ENCODE measurements at regions not wholly inside any gene's neighbourhood (a gene's known extent, or its start where the extent isn't known, plus 50 kb on each side); places are given as distances from the start of the nearest gene placed in this dataset.

DNA sequence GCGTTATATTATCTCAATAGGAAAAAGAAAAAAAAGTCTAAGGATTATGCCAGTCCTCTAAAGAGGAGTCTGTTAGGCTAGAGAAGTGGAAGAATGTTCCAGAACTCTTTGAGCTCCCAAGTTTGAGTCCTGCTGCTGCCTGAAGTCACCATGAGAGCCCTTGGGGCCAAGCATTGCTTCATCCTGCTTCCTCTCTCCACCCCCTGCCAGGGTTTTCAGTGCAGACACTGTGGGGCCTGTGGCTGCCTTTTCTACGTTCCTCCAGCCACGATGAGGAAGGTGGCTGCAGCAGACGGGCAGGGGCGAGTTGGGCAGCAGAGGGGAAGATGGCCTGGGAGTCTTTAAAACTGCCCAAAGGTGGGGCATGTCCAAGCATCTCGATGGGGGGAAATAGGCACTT, 214.4 kb upstream of the KCNG1 start:
- H3K4me3 ChIP-seq (ENCODE audit: low read length): no peak overlapping the region
- TF ChIP-seq, protein P1, sequence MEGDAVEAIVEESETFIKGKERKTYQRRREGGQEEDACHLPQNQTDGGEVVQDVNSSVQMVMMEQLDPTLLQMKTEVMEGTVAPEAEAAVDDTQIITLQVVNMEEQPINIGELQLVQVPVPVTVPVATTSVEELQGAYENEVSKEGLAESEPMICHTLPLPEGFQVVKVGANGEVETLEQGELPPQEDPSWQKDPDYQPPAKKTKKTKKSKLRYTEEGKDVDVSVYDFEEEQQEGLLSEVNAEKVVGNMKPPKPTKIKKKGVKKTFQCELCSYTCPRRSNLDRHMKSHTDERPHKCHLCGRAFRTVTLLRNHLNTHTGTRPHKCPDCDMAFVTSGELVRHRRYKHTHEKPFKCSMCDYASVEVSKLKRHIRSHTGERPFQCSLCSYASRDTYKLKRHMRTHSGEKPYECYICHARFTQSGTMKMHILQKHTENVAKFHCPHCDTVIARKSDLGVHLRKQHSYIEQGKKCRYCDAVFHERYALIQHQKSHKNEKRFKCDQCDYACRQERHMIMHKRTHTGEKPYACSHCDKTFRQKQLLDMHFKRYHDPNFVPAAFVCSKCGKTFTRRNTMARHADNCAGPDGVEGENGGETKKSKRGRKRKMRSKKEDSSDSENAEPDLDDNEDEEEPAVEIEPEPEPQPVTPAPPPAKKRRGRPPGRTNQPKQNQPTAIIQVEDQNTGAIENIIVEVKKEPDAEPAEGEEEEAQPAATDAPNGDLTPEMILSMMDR (conservative IDR thresholded peaks at IDR 0.05; ENCODE audit: low read length): no peak
- peak; percentile 24 for DNase-seq (ENCODE audit: low read depth)

DNA sequence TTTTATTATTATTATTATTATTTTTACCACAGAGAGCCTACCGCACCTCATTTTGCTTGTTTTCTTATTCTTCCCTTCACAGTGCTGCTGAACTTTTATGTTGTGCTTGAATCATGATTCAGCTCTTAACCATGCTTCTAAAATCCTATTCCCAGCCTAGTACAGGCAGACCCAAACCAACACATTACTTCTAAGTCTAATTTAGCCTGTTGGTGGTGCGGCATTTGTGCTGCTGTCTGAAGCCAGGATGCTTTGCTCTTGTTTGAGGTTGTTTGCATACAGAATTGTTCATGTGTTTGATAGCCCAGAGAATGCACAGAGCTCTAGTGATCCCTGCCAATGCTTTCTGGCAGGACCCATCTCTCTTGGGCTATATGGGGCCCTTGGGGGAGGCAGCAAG, 213.5 kb upstream of the KCNG1 start:
- no peak for DNase-seq (ENCODE audit: low read depth)
- TF ChIP-seq, protein P1 (conservative IDR thresholded peaks at IDR 0.05; ENCODE audit: low read length): no peak
- no peak overlapping the region for H3K4me3 ChIP-seq (ENCODE audit: low read length)

DNA sequence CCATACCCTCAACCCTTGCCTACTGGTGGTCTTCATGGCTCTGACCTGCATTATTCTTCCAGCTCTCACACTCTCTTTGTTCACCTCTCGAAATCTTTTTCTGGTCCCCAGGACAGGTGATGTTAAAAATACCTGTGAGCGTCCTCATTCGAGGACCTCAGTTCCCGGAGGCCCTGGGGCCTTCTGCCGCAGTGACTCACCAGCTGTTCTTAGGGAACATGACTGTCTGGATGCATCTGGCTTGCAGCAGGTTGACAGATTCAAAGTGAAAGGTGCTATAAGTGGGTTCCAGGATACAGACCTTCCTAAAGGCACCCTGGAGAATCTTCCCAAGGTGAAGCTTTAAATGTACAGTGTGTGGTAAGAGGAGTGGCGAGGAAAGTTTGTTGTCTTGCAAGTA, 210.4 kb upstream of the KCNG1 start:
- no peak for DNase-seq (ENCODE audit: low read depth)
- H3K4me3 ChIP-seq (ENCODE audit: low read length): no peak overlapping the region

DNA sequence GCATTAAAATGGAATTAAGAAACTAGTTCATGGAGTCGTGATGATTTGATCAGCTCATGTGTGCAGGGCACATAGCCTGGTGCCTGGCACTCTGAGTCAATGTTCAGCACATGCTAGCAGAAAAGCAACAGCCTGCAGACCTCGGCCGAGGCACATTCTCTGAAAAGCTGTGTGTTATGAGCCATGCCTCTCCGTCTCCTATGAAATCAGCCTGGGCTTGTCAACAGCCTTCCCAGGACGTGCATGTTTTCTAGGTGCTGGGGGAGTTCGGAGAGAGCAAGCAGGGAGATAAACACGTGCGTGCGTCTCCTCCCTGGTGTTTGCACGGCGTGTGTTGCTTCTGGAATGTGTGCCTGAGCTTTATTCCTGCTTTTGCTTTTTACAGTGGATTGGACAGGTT, 207.8 kb upstream of the KCNG1 start:
- no peak for DNase-seq (ENCODE audit: low read depth)
- H3K4me3 ChIP-seq (ENCODE audit: low read length): no peak overlapping the region
- TF ChIP-seq, protein P1 (conservative IDR thresholded peaks at IDR 0.05; ENCODE audit: low read length): no peak

More for the DNA sequence above, 210.4 kb upstream of the KCNG1 start:
- TF ChIP-seq, protein P1 (conservative IDR thresholded peaks at IDR 0.05; ENCODE audit: low read length): no peak

DNA sequence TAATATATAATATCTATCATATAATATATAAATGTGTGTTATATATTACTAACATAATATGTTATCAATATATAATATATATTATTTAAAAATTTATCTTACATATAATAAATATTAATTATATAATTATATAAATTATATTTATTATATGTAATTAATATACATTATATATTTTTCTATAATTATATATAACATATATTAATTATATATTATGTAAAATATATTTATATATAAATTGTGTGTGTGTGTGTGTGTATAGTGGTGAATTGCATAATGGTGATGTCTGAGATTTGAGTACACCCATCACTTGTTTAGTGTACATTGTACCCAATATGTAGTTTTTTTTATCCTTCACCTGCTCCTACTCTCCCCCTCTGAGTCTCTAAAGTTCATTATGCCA, 205.9 kb upstream of the KCNG1 start:
- DNase-seq (ENCODE audit: low read depth): no peak
- TF ChIP-seq, protein P1 (conservative IDR thresholded peaks at IDR 0.05; ENCODE audit: low read length): no peak
- no peak overlapping the region for H3K4me3 ChIP-seq (ENCODE audit: low read length)

DNA sequence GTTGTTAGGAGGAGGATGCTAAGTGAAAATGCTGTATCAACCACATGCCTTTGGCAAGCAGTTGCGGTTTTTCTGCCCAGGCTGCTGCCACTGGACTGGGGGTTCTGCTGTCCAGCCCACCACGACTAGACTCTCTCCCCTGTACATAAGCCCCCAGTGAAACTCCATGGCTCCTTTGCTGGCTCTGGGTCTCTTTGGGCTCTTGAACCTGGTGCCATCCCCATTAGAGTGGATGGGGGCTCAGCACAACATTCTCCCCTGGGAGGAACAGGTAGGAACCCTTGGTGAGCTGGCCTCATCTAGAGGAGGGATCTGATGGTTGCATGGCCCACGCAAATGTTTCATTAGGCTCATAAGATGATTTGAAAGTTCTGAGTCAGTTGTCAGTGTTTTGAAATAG, 204.8 kb upstream of the KCNG1 start:
- no peak for DNase-seq (ENCODE audit: low read depth)
- TF ChIP-seq, protein P1 (conservative IDR thresholded peaks at IDR 0.05; ENCODE audit: low read length): no peak
- H3K4me3 ChIP-seq (ENCODE audit: low read length): no peak overlapping the region

DNA sequence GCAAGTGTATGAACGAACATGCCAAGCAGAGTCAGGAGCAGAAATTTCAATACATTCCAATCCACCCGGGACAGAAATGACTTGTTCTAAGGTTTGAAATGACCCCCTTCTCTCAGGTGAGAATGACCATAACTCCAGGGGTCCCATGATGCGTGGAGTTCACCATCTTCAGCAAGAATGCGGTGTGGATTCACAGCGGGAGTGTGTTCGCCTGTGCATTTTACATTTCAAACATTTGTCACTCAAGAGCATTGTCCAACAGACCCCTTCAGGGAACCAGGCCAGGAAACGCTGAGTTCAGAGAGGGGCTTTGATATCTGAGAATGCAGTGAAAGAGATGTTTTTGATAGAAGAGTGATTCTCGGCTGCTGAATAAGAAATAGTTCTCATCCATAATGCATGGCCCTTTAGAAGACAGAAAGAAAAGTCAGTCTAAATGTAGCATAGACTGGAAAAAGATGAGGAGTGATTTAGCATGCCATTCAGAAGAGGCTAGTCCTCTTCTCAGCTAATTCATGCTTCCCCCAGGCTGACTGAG, 200.3 kb upstream of the KCNG1 start:
- no peak overlapping the region for H3K4me3 ChIP-seq (ENCODE audit: low read length)
- TF ChIP-seq, protein P1 (conservative IDR thresholded peaks at IDR 0.05; ENCODE audit: low read length): no peak
- DNase-seq (ENCODE audit: low read depth): no peak
